ENCODE measurements at regions not wholly inside any gene's neighbourhood (a gene's known extent, or its start where the extent isn't known, plus 50 kb on each side); places are given as distances from the start of the nearest gene placed in this dataset.

- TF ChIP-seq CTCF (conservative IDR thresholded peaks at IDR 0.05; ENCODE audit: low read length) (no peak), EZH2phosphoT487 (IDR thresholded peaks at IDR 0.05; ENCODE audit: borderline replicate concordance, low read depth, low read length) (no peak)
Observed at GRCh38 chr10:78291722-78292121, 258.1 kb downstream of the RPS24 start.

Data from OCI-LY7 (cell line).